OCI-LY1 (cell line): ENCODE measurements at regions not wholly inside any gene's neighbourhood (a gene's known extent, or its start where the extent isn't known, plus 50 kb on each side); places are given as distances from the start of the nearest gene placed in this dataset.

ENCODE experiments used
- CTCF ChIP-seq: fragments of 200-600 bp; sonication (generic), shearing (Covaris generic); IDR thresholded peaks from 2 replicates; pipeline ENCODE4 v1.5.1; 2017; ENCODE audit warnings: mild to moderate bottlenecking, antibody characterized with exemption, low read length, moderate library complexity, mixed read lengths
- EZH2 ChIP-seq: fragments of 200-600 bp; sonication (generic), shearing (Covaris generic); IDR thresholded peaks from 2 replicates; pipeline ENCODE4 v1.8.0; 2017; ENCODE audit warnings: borderline replicate concordance, mixed run types, mild to moderate bottlenecking, antibody characterized with exemption, low read length, moderate library complexity, mixed read lengths

DNA sequence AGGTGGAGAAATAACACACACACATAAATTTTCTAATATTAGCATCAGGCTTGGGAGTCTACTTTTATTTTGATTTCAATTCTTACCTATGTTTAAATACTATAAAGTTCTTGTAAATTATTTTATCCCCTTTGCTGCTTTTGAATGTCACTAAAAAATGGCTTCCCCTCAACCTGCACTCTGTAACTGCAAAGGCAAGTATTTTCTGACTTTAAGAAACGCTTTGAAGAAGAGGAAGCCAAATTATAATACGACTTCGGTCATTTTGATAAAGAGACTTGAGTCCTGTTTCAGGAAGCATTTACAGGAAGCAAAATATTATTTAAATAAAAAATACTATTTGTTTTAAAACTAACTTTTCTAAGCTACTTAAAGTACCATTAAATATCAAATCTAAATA lies 627.7 kb upstream of the AGTR1 start:
- TF ChIP-seq CTCF (no peak), EZH2 (no peak)
